A549 (cell line): ENCODE measurements at regions not wholly inside any gene's neighbourhood (a gene's known extent, or its start where the extent isn't known, plus 50 kb on each side); places are given as distances from the start of the nearest gene placed in this dataset.

ENCODE experiments used
- CBX2 ChIP-seq: fragments of 200-600 bp; sonication (generic); IDR thresholded peaks from 2 replicates; pipeline ENCODE4 v1.6.1; 2016; ENCODE audit warnings: low read depth, mild to moderate bottlenecking, borderline replicate concordance
- EP300 ChIP-seq, 2 experiments: fragments of >200 bp; sonication (Bioruptor Twin); formaldehyde crosslinking; IDR thresholded peaks; 2 replicates in 1 of 2; 3 replicates in 1 of 2; pipeline ENCODE4 v1.6.1; 2016 to 2017
- FOSL2 ChIP-seq, 2 experiments: fragments of 450-650 bp in 1 of 2; fragments of >200 bp in 1 of 2; sonication (Bioruptor Twin) in 1 of 2; formaldehyde crosslinking; IDR thresholded peaks; 2 replicates each; pipeline versions ENCODE4 v1.5.0 to v1.6.1; 2016 to 2020; ENCODE audit warnings: mild to moderate bottlenecking in 1 of 2, moderate library complexity in 1 of 2
- JUN ChIP-seq, 2 experiments: fragments of >200 bp; sonication (Bioruptor Twin); formaldehyde crosslinking; IDR thresholded peaks; 2 replicates in 1 of 2; 3 replicates in 1 of 2; pipeline ENCODE4 v1.6.1; 2016 to 2017
- POLR2A ChIP-seq: IDR thresholded peaks from 2 replicates; pipeline ENCODE4 v1.6.1; 2012; ENCODE audit warnings: mild to moderate bottlenecking, low read length
- RFX5 ChIP-seq: fragments of 450-650 bp; IDR thresholded peaks from 2 replicates; pipeline ENCODE4 v1.7.1; 2014; ENCODE audit warnings: antibody characterized with exemption, mild to moderate bottlenecking, moderate library complexity
- RNF2 ChIP-seq: fragments of 200-600 bp; sonication (generic); IDR thresholded peaks from 2 replicates; pipeline ENCODE4 v1.6.1; 2016; ENCODE audit warnings: low read depth, mild to moderate bottlenecking, antibody characterized with exemption, moderate library complexity, borderline replicate concordance
- SMC3 ChIP-seq: fragments of >200 bp; sonication (Bioruptor Twin); formaldehyde crosslinking; IDR thresholded peaks from 3 replicates; pipeline ENCODE4 v1.6.1; 2018; ENCODE audit warnings: inconsistent platforms
- ZFP36 ChIP-seq: fragments of 450-650 bp; IDR thresholded peaks from 2 replicates; pipeline ENCODE4 v1.6.1; 2014; ENCODE audit warnings: borderline replicate concordance; ENCODE audit not compliant: partially characterized antibody
- ZNF302 ChIP-seq: fragments of 250-450 bp; sonication (Bioruptor Pico); IDR thresholded peaks from 2 replicates; pipeline ENCODE4 v1.9.0; 2021; ENCODE audit warnings: inconsistent platforms, mild to moderate bottlenecking, moderate library complexity
- TF ChIP-seq, protein P1 (sequence below): fragments of >200 bp; sonication (Bioruptor Twin); formaldehyde crosslinking; IDR thresholded peaks from 3 replicates; pipeline ENCODE4 v1.5.1; 2016
- TF ChIP-seq, protein P2 (sequence below): IDR thresholded peaks from 2 replicates; pipeline ENCODE4 v1.6.1; 2012
- TF ChIP-seq, protein P3 (sequence below): fragments of 200-600 bp; sonication (generic); IDR thresholded peaks from 2 replicates; pipeline ENCODE4 v1.6.1; 2016; ENCODE audit warnings: antibody characterized with exemption, mild to moderate bottlenecking, moderate library complexity
- TF ChIP-seq, protein P4 (sequence below): fragments of 250-450 bp; sonication (Bioruptor Pico); IDR thresholded peaks from 2 replicates; pipeline ENCODE4 v1.5.0; 2021; ENCODE audit warnings: mild to moderate bottlenecking, moderate library complexity, borderline replicate concordance

DNA sequence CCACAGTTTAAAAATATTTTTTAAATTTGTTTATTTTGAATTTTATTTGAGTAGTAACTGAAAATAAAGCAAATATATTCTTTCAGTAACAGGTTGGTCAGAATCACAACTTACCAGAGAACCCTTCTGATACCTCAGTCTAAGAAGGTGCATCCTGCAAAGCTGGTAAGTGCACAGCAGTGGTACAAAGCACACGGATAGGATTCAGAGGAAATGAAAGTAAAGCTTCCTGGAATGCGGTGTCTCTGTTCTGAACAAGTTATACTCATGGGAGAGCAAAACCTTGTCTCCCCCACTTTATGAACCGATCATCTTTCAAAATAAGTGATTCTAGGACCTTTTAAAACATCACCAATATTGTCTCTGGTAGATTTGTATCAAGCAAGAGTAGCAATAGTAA, 398.3 kb downstream of the TMX3 start:
- TF ChIP-seq, protein P1, sequence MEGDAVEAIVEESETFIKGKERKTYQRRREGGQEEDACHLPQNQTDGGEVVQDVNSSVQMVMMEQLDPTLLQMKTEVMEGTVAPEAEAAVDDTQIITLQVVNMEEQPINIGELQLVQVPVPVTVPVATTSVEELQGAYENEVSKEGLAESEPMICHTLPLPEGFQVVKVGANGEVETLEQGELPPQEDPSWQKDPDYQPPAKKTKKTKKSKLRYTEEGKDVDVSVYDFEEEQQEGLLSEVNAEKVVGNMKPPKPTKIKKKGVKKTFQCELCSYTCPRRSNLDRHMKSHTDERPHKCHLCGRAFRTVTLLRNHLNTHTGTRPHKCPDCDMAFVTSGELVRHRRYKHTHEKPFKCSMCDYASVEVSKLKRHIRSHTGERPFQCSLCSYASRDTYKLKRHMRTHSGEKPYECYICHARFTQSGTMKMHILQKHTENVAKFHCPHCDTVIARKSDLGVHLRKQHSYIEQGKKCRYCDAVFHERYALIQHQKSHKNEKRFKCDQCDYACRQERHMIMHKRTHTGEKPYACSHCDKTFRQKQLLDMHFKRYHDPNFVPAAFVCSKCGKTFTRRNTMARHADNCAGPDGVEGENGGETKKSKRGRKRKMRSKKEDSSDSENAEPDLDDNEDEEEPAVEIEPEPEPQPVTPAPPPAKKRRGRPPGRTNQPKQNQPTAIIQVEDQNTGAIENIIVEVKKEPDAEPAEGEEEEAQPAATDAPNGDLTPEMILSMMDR = no peak
- TF ChIP-seq, protein P2, sequence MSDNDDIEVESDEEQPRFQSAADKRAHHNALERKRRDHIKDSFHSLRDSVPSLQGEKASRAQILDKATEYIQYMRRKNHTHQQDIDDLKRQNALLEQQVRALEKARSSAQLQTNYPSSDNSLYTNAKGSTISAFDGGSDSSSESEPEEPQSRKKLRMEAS = no peak
- TF ChIP-seq RNF2 (no peak), RFX5 (no peak), ZFP36 (no peak), SMC3 (no peak), EP300 (IDR thresholded peaks at IDR 0.05) (no peak), JUN (IDR thresholded peaks at IDR 0.05) (no peak), POLR2A (no peak), FOSL2 (IDR thresholded peaks at IDR 0.05) (no peak), FOSL2 (CRISPR knock-in tag; IDR thresholded peaks at IDR 0.05) (no peak), ZNF302 (CRISPR knock-in tag) (no peak), CBX2 (no peak)
- TF ChIP-seq, protein P3, sequence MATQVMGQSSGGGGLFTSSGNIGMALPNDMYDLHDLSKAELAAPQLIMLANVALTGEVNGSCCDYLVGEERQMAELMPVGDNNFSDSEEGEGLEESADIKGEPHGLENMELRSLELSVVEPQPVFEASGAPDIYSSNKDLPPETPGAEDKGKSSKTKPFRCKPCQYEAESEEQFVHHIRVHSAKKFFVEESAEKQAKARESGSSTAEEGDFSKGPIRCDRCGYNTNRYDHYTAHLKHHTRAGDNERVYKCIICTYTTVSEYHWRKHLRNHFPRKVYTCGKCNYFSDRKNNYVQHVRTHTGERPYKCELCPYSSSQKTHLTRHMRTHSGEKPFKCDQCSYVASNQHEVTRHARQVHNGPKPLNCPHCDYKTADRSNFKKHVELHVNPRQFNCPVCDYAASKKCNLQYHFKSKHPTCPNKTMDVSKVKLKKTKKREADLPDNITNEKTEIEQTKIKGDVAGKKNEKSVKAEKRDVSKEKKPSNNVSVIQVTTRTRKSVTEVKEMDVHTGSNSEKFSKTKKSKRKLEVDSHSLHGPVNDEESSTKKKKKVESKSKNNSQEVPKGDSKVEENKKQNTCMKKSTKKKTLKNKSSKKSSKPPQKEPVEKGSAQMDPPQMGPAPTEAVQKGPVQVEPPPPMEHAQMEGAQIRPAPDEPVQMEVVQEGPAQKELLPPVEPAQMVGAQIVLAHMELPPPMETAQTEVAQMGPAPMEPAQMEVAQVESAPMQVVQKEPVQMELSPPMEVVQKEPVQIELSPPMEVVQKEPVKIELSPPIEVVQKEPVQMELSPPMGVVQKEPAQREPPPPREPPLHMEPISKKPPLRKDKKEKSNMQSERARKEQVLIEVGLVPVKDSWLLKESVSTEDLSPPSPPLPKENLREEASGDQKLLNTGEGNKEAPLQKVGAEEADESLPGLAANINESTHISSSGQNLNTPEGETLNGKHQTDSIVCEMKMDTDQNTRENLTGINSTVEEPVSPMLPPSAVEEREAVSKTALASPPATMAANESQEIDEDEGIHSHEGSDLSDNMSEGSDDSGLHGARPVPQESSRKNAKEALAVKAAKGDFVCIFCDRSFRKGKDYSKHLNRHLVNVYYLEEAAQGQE = no peak
- TF ChIP-seq, protein P4, sequence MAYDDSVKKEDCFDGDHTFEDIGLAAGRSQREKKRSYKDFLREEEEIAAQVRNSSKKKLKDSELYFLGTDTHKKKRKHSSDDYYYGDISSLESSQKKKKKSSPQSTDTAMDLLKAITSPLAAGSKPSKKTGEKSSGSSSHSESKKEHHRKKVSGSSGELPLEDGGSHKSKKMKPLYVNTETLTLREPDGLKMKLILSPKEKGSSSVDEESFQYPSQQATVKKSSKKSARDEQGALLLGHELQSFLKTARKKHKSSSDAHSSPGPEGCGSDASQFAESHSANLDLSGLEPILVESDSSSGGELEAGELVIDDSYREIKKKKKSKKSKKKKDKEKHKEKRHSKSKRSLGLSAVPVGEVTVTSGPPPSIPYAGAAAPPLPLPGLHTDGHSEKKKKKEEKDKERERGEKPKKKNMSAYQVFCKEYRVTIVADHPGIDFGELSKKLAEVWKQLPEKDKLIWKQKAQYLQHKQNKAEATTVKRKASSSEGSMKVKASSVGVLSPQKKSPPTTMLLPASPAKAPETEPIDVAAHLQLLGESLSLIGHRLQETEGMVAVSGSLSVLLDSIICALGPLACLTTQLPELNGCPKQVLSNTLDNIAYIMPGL = no peak
